Fibroblast of lung (primary cell): ENCODE measurements at regions not wholly inside any gene's neighbourhood (a gene's known extent, or its start where the extent isn't known, plus 50 kb on each side); places are given as distances from the start of the nearest gene placed in this dataset.
"Not testable (repeated sequence)": the region's sequence is repeated elsewhere in the genome, so short reads cannot be mapped to it uniquely, and the experiment has no call there.

Experiments used
- DNase-seq, 2 donors: peaks; one replicate each; pipeline versions ENCODE4 v3.0.0 to v3.0.0-alpha.2; 2010; ENCODE audit warnings: low read depth in 2 of 2
- H2AFZ ChIP-seq: 2 replicates; pipeline ENCODE4 v1.5.1; 2012; ENCODE audit warnings: low read length, control low read depth, inconsistent platforms
- H3K27ac ChIP-seq: 2 replicates; pipeline ENCODE4 v1.5.1; 2011; ENCODE audit warnings: low read length, control low read depth; ENCODE audit not compliant: insufficient read depth
- H3K27me3 ChIP-seq: 2 replicates; pipeline ENCODE4 v1.5.1; 2011; ENCODE audit warnings: mild to moderate bottlenecking, low read length; ENCODE audit not compliant: control insufficient read depth, insufficient read depth
- H3K36me3 ChIP-seq: 2 replicates; pipeline ENCODE4 v1.5.1; 2011; ENCODE audit warnings: low read length; ENCODE audit not compliant: control insufficient read depth, insufficient read depth
- H3K4me1 ChIP-seq: 2 replicates; pipeline ENCODE4 v1.5.1; 2011; ENCODE audit warnings: low read length; ENCODE audit not compliant: control insufficient read depth, insufficient read depth; ENCODE audit errors: extremely low read depth
- H3K4me2 ChIP-seq: 2 replicates; pipeline ENCODE4 v1.5.1; 2011; ENCODE audit warnings: low read length, control low read depth; ENCODE audit not compliant: insufficient read depth; ENCODE audit errors: extremely low read depth
- H3K4me3 ChIP-seq, 4 experiments: fragments of 200-600 bp in 1 of 4; sonication (generic) in 1 of 4; replicated peaks in 1 of 4; 2 replicates each; pipeline ENCODE4 v1.5.1; 2011 to 2016; ENCODE audit warnings: low read length in 4 of 4, low read depth in 3 of 4, mild to moderate bottlenecking in 3 of 4, control low read depth in 2 of 4, inconsistent platforms in 1 of 4, mixed read lengths in 1 of 4; ENCODE audit not compliant: insufficient read depth in 1 of 4; ENCODE audit errors: control extremely low read depth in 1 of 4
- H3K79me2 ChIP-seq: 2 replicates; pipeline ENCODE4 v1.5.1; 2012; ENCODE audit warnings: mild to moderate bottlenecking, low read length, inconsistent platforms; ENCODE audit not compliant: control insufficient read depth, insufficient read depth
- H3K9ac ChIP-seq: 2 replicates; pipeline ENCODE4 v1.5.1; 2011; ENCODE audit warnings: mild to moderate bottlenecking, low read length, control low read depth; ENCODE audit not compliant: insufficient read depth
- H3K9me3 ChIP-seq: 2 replicates; pipeline ENCODE4 v1.5.1; 2012; ENCODE audit warnings: low read depth, low read length; ENCODE audit not compliant: control insufficient read depth, insufficient read depth
- H4K20me1 ChIP-seq: 2 replicates; pipeline ENCODE4 v1.5.1; 2011; ENCODE audit warnings: low read length; ENCODE audit not compliant: control insufficient read depth, insufficient read depth; ENCODE audit errors: extremely low read depth
- EZH2 ChIP-seq: IDR thresholded peaks from 2 replicates; pipeline ENCODE4 v1.5.1; 2012; ENCODE audit warnings: low read length, control low read depth, mild to moderate bottlenecking; ENCODE audit errors: missing control alignments
- TF ChIP-seq, protein P1 (sequence below), 2 donors: IDR thresholded peaks in 1 of 2; conservative IDR thresholded peaks in 1 of 2; 1 replicate in 1 of 2; 2 replicates in 1 of 2; pipeline ENCODE4 v1.5.1; 2011 to 2012; ENCODE audit warnings: low read length in 2 of 2, control low read depth in 1 of 2, inconsistent platforms in 1 of 2, low read depth in 1 of 2, mild to moderate bottlenecking in 1 of 2

DNA sequence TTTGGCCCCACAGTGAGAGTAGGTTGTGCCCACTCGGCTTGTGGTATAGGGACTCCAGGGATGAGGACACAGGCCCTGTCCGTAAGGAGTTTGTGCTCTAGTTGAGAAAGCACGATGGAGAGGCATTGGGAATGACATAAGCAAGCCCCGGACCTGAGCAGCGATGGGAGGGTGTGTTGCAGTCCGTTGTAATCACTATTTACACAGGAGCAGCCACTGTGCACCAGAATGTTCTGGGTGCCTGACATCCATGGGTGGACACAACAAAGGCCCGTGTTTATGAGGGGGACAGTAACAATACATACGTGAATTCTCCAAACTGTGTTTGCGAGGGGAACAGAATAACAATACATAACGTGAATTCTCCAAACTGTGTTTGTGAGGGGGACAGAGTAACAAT, 86.8 kb downstream of the NPIPB11 start:
- no peak overlapping the region for H3K27ac ChIP-seq
- no peaks in the 10 kb centered on the region for H3K79me2 ChIP-seq
- no peak overlapping the region for H3K4me2 ChIP-seq
- no peaks in the 10 kb centered on the region for H3K9me3 ChIP-seq
- no peak overlapping the region for H3K4me3 ChIP-seq
- no peaks in the 10 kb centered on the region for H3K27me3 ChIP-seq
- H3K9ac ChIP-seq, result no peak overlapping the region
- H3K4me1 ChIP-seq, result peaks cover 3% of the 10 kb centered on the region
- no peak for DNase-seq
- H4K20me1 ChIP-seq, result no peaks in the 10 kb centered on the region
- no peak for TF ChIP-seq EZH2
- TF ChIP-seq, protein P1, sequence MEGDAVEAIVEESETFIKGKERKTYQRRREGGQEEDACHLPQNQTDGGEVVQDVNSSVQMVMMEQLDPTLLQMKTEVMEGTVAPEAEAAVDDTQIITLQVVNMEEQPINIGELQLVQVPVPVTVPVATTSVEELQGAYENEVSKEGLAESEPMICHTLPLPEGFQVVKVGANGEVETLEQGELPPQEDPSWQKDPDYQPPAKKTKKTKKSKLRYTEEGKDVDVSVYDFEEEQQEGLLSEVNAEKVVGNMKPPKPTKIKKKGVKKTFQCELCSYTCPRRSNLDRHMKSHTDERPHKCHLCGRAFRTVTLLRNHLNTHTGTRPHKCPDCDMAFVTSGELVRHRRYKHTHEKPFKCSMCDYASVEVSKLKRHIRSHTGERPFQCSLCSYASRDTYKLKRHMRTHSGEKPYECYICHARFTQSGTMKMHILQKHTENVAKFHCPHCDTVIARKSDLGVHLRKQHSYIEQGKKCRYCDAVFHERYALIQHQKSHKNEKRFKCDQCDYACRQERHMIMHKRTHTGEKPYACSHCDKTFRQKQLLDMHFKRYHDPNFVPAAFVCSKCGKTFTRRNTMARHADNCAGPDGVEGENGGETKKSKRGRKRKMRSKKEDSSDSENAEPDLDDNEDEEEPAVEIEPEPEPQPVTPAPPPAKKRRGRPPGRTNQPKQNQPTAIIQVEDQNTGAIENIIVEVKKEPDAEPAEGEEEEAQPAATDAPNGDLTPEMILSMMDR (conservative IDR thresholded peaks at IDR 0.05 in 1 of 2, IDR thresholded peaks at IDR 0.05 in 1 of 2; ENCODE audit: low read depth in 1 of 2, low read length in 2 of 2), result no peak
- no peaks in the 10 kb centered on the region for H3K36me3 ChIP-seq
- H2AFZ ChIP-seq, result no peak overlapping the region

DNA sequence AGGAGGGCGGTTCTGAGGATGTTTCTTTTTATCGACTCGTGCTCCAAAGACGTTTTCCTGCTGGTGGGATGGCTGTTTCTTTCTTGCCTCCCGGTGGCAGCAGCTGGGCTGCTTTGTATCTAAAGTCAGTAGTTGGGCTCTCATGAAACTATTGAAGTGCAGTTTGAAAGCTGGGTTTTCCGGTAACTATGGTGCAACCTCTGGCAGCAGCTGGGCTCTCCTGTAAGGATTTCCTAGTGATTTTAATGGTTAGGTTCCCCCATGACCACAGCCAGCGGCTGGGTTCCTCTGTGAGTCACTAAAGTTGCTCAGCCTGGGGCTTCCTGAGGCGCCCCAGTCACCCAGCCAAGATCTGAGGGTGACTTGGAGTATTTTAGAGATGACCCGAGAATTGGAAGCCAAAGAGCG, 87.9 kb downstream of the NPIPB11 start:
- H3K9ac ChIP-seq, H3K4me1 ChIP-seq, H3K27me3 ChIP-seq, H2AFZ ChIP-seq, H3K9me3 ChIP-seq, H3K79me2 ChIP-seq, H3K4me3 ChIP-seq, H3K36me3 ChIP-seq, H4K20me1 ChIP-seq: not testable (repeated sequence)
- H3K4me2 ChIP-seq, result peak overlapping the region; percentile 48
- TF ChIP-seq, protein P1 (conservative IDR thresholded peaks at IDR 0.05 in 1 of 2, IDR thresholded peaks at IDR 0.05 in 1 of 2; ENCODE audit: low read depth in 1 of 2, low read length in 2 of 2), result peak in 1 of 2 donors; percentile 43
- H3K27ac ChIP-seq, result peak overlapping the region; percentile 51
- peak; percentile 71 to 83 for DNase-seq

DNA sequence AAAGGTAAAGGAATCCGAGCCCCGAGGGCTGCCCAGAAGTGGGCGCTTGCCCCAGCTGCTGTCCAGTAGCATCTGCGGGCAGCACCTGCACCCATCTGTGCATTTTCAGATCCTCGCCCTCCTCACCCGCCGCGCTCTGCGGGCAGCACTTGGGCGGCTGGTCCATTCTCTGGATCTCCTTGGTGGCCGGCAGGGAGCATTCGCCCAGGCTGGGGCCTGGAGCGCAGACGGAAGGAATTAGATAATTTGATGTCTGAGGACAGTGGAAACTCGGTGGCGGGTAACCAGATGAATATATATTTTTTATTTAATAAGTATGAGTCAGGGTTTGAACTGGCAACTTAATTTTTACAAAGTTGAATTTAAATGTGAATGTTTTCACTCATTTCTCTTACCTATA, 88.5 kb downstream of the NPIPB11 start:
- no peak overlapping the region for H2AFZ ChIP-seq
- H3K36me3 ChIP-seq, result no peaks in the 10 kb centered on the region
- H3K27me3 ChIP-seq, result no peaks in the 10 kb centered on the region
- H3K27ac ChIP-seq, result peak overlapping the region; percentile 51
- H3K4me1 ChIP-seq, result peaks cover 3% of the 10 kb centered on the region
- no peak overlapping the region for H3K9ac ChIP-seq
- no peak overlapping the region for H3K4me3 ChIP-seq
- no peaks in the 10 kb centered on the region for H4K20me1 ChIP-seq
- peak overlapping the region; percentile 48 for H3K4me2 ChIP-seq
- H3K9me3 ChIP-seq, result no peaks in the 10 kb centered on the region
- H3K79me2 ChIP-seq, result no peaks in the 10 kb centered on the region
- DNase-seq, result no peak
- TF ChIP-seq, protein P1 (conservative IDR thresholded peaks at IDR 0.05 in 1 of 2, IDR thresholded peaks at IDR 0.05 in 1 of 2; ENCODE audit: low read depth in 1 of 2, low read length in 2 of 2), result peak; percentile 18 to 20
- TF ChIP-seq EZH2, result no peak
